ENCODE measurements at regions not wholly inside any gene's neighbourhood (a gene's known extent, or its start where the extent isn't known, plus 50 kb on each side); places are given as distances from the start of the nearest gene placed in this dataset.

DNA sequence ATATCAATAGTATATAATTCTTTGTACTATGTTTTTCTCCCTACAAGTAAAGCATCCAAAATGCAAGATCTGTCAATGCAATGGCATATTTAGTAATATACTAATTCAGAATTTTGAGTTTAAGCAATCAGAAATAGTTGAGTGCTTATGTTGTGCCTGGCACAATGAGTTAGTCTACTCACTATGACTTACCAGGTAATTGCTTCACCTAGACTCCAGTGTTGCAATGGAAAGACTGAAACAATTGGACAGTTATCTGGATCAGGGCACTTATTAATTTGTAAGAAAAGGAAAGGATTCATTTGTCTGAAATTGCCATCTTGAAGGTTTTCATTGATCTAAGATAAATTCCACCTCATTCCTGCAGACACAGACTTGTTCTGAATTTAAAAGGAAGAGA is 97.6 kb upstream of the TCF4 start:
- H3K36me3 Mint-ChIP-seq, result no peaks in the 10 kb centered on the region
- intact Hi-C loops (cut with micrococcal nuclease), result no loop called here
- DNase-seq, result no peak

GRCh38 chr18:55672574-55673361 is 84.8 kb upstream of the TCF4 start:
- Mint-ChIP-seq H3K36me3 (no peaks in the 10 kb centered on the region), H3K27me3 (ENCODE audit: low read depth in 3 of 3) (no peaks in the 10 kb centered on the region), H3K4me3 (no peak overlapping the region), H3K4me1 (no peaks in the 10 kb centered on the region), H3K9me3 (peaks cover 0 to 14% (median 7%) of the 10 kb centered on the region in 7 donors), H3K27ac (no peak overlapping the region)
- H3K9ac ChIP-seq (ENCODE audit: insufficient read depth, low read length, poor library complexity, severe bottlenecking), result no peak overlapping the region
- no peaks in the 10 kb centered on the region for H3K27me3 ChIP-seq (ENCODE audit: control insufficient read depth in 2 of 2, insufficient read depth in 2 of 2, low read length in 2 of 2)
- H3K4me1 ChIP-seq (ENCODE audit: control insufficient read depth in 1 of 2, insufficient read depth in 2 of 2, low read length in 2 of 2), result no peaks in the 10 kb centered on the region
- H2AFZ ChIP-seq (ENCODE audit: insufficient read depth, low read depth, low read length, poor library complexity, severe bottlenecking), result no peak overlapping the region
- DNase-seq, result no peak
- no peaks in the 10 kb centered on the region for H3K36me3 ChIP-seq (replicated peaks in 1 of 2; ENCODE audit: control insufficient read depth in 1 of 2, insufficient read depth in 2 of 2, low read length in 2 of 2)
- 97% methylated on average over 3 of the region's 12 CpGs for WGBS (ENCODE audit: insufficient coverage)
- H3K79me2 ChIP-seq (ENCODE audit: insufficient read depth, low read length), result no peaks in the 10 kb centered on the region
- H3K9me3 ChIP-seq (replicated peaks in 1 of 2; ENCODE audit: control insufficient read depth in 1 of 2, insufficient read depth in 1 of 2, low read length in 2 of 2), result peaks cover 9% of the 10 kb centered on the region in 2 donors
- H3K27ac ChIP-seq (ENCODE audit: low read depth in 1 of 2, low read length in 2 of 2), result no peak overlapping the region
- intact Hi-C loops (cut with micrococcal nuclease), result no loop called here
- no peak overlapping the region for H3K4me2 ChIP-seq (replicated peaks; ENCODE audit: extremely low read depth, low read length, poor library complexity, severe bottlenecking)
- H3K4me3 ChIP-seq (replicated peaks in 1 of 3; ENCODE audit: low read depth in 2 of 3, low read length in 3 of 3), result no peak overlapping the region
- TF ChIP-seq CTCF (IDR thresholded peaks at IDR 0.05), result no peak
- H4K20me1 ChIP-seq (ENCODE audit: insufficient read depth, low read length), result no peaks in the 10 kb centered on the region

More for the DNA sequence above, 97.6 kb upstream of the TCF4 start:
- Histone ChIP-seq H3K9me3 (replicated peaks in 1 of 2; ENCODE audit: control insufficient read depth in 1 of 2, insufficient read depth in 1 of 2, low read length in 2 of 2) (no peaks in the 10 kb centered on the region), H3K9ac (ENCODE audit: insufficient read depth, low read length, poor library complexity, severe bottlenecking) (no peak overlapping the region), H4K20me1 (ENCODE audit: insufficient read depth, low read length) (no peaks in the 10 kb centered on the region), H3K27ac (ENCODE audit: low read depth in 1 of 2, low read length in 2 of 2) (no peak overlapping the region), H3K4me2 (replicated peaks; ENCODE audit: extremely low read depth, low read length, poor library complexity, severe bottlenecking) (no peak overlapping the region), H3K4me1 (ENCODE audit: control insufficient read depth in 1 of 2, insufficient read depth in 2 of 2, low read length in 2 of 2) (no peaks in the 10 kb centered on the region), H3K27me3 (ENCODE audit: control insufficient read depth in 2 of 2, insufficient read depth in 2 of 2, low read length in 2 of 2) (no peaks in the 10 kb centered on the region), H3K4me3 (replicated peaks in 1 of 3; ENCODE audit: low read depth in 2 of 3, low read length in 3 of 3) (no peak overlapping the region), H2AFZ (ENCODE audit: insufficient read depth, low read depth, low read length, poor library complexity, severe bottlenecking) (no peak overlapping the region), H3K79me2 (ENCODE audit: insufficient read depth, low read length) (no peaks in the 10 kb centered on the region), H3K36me3 (replicated peaks in 1 of 2; ENCODE audit: control insufficient read depth in 1 of 2, insufficient read depth in 2 of 2, low read length in 2 of 2) (no peaks in the 10 kb centered on the region)
- Mint-ChIP-seq H3K9me3 (peaks cover 0 to 8% (median 2%) of the 10 kb centered on the region in 7 donors), H3K27ac (no peak overlapping the region), H3K4me3 (no peak overlapping the region), H3K27me3 (ENCODE audit: low read depth in 3 of 3) (peaks cover 0 to 1% (median 0%) of the 10 kb centered on the region in 3 donors), H3K4me1 (no peaks in the 10 kb centered on the region)
- no peak for TF ChIP-seq CTCF (IDR thresholded peaks at IDR 0.05)
